DMS79 treated with DMSO at 0.1 percent for 48 hours (cell line): ENCODE measurements at regions not wholly inside any gene's neighbourhood (a gene's known extent, or its start where the extent isn't known, plus 50 kb on each side); places are given as distances from the start of the nearest gene placed in this dataset.

Experiments used
- DNase-seq: peaks from one replicate; lab custom pipeline; 2025; lab: John Stamatoyannopoulos, UW

GRCh38 chr2:128726911-128727310, 408.2 kb upstream of the HS6ST1 start:
- DNase-seq: no peak

GRCh38 chr2:128727404-128727803, 408.7 kb upstream of the HS6ST1 start:
- no peak for DNase-seq

DNA sequence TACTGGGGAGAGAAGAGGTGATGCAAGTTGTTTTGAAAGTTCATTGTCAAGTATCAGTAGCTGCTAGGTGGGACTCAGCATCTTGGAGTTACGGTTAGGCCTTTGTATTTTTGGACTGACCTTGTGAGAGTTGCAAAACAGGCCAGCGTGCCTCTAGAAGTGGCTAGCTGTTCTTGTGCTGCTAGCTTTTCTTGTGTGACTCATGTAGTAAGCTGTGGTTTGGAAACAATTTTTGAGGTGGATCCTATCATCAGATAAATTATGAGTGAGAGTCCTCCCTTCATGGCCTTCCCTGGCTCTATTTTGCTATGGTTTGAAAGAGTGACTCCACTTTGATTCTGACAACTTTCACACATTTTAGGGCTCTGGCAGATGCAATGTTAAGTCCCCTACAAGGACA, 409.2 kb upstream of the HS6ST1 start:
- DNase-seq: no peak

- DNase-seq: no peak
These were observed 410.4 kb upstream of the HS6ST1 start for GRCh38 chr2:128729051-128729450.

- DNase-seq: no peak
These were observed 413.5 kb upstream of the HS6ST1 start for GRCh38 chr2:128731994-128732650.

DNA sequence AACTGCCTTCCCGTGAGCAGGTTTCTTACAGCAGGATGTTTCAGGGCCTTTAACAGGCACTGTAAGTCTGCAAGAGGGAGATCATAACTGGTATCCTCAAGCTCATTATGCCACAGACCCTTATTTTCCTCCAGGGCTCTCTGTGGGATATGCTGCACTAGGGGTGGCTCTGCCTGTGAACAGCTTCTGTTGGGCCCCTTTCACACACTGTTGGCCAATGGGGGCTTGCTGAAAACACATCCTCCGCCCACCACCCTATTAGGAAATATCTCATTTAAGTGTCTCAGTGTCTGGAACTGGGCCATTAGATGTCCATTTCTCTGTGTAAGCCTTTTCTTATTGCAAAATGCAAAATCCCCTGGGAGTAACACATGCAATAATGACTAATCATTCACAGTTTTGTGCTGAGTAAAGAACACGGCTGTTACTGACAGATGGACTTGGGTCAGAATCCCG, 414.3 kb upstream of the HS6ST1 start:
- DNase-seq: no peak

DNA sequence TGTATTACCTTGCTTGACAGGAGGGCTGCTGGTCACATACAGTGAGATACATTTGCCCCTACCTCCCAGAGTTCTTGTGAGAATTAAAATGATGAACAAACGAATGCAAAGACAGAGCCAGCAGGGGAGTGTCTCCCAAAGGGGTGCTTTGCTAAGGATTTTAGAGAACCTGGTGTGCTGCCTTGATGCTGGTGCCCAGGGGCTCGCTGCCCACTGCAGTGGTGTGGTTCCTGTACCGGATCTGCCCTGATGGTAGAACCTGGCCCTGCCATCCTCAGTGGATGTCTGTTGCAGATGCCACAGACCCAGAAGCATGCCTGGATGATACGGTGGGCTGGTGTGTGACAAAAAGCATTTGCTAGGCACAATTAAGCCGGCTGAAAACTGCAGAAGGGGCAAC, 414.8 kb upstream of the HS6ST1 start:
- no peak for DNase-seq

DNA sequence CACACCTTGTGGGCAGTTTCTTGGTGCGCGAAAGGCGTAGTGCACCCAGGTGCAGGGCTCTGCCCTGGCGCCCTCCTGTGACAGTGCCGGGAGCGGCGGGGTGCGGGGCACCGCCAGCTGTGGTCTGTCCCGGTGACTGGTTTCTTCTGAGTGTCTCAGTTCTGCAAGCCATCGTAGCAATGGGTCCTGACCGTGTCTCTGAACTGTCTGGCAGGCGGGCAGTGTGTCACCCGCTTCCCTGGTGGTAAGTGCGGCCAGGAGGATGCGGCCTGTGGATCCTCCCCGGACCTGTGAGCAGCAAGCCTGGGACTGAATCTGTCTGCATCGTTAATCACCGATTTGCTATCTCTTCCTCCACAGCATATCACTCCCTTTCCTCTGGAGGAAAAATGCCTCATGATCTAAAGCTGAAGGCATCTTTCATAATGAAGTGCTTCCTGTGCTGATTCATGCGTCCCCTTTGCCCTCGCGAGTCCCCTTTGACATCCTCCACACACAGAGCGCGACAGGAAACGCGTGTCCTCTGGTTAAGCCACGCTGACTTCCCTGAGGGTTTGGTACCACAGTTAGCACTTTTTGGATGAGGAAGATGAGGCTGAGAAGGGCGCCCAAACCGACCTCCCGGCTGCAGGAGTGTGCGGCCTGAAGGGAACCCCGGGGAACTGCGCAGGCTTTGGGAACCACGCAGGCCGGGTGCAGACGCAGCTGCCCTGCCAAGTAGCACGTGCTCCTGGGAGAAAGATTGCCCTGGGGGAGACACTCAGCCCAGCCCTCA, 416.0 kb upstream of the HS6ST1 start:
- DNase-seq: no peak

DNA sequence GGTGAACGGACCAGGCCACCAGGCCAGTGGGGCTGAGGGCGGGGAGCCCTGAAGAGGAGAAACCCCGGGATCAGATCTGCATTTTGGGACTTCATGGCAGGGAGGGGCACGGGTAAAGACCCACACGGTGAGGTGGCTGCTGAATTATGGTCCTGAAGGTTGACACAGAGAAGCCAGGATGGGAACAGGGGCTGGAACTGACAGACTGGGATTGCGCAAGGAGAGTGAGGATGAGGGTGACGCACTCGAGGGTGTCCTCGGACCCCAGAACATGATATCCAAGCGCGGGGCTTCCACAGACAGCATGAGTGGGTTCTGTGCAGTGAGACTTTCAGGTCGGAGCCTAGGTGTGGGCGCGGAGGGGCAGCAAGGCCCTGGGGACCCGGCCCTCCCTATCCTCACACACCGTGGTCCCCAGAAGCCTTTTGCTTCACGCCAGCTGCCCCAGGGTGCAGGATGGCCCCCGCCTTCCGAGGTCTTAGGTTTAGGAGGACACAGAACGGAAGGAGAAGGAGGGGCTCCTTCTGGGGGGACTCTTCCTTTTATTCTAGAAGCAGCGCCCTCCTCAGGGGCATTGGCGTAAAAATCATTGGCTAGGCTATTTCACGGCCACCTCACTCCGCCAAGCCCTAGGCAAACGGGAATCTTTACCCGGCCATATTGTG, 416.8 kb upstream of the HS6ST1 start:
- no peak for DNase-seq

- no peak for DNase-seq
These were observed 417.5 kb upstream of the HS6ST1 start for GRCh38 chr2:128736046-128736688.

- DNase-seq: no peak
These were observed 418.2 kb upstream of the HS6ST1 start for GRCh38 chr2:128736689-128737545.

GRCh38 chr2:128737546-128737826, 418.8 kb upstream of the HS6ST1 start:
- DNase-seq: no peak

DNA sequence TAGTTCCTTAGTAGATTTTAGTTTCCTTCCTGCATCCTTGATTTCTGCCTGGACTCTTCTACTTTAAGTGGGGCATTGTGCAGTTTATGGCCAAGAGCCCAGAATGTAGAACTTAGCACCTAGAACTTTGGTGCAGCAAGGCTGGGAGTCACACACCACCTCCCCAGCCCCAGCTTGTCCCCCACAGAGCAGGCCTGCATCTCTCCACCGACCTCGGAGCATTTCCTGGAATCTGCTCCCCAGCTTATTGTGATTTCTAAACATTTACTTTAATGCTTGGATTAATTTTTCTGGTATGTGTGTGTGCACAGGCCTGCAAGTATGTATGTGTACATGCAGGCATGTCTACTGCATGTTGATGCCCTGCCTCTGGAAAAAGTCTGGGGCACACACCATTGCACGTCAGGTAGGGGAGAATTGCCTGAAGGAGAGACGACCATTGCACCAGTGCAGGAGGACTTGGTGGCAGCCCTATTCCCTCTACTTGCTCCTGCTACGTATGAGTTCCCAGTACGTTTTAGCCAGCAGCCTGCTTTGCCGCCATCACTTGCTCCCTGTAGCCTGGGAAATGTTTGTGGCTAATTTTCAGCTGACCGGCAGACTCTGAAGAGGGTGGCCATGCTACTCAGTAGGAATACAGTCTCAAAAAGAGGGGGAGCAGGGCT, 419.9 kb upstream of the HS6ST1 start:
- no peak for DNase-seq

- no peak for DNase-seq
These were observed 423.8 kb upstream of the HS6ST1 start for GRCh38 chr2:128742467-128742866.

GRCh38 chr2:128745946-128746345, 427.3 kb upstream of the HS6ST1 start:
- DNase-seq: no peak

DNA sequence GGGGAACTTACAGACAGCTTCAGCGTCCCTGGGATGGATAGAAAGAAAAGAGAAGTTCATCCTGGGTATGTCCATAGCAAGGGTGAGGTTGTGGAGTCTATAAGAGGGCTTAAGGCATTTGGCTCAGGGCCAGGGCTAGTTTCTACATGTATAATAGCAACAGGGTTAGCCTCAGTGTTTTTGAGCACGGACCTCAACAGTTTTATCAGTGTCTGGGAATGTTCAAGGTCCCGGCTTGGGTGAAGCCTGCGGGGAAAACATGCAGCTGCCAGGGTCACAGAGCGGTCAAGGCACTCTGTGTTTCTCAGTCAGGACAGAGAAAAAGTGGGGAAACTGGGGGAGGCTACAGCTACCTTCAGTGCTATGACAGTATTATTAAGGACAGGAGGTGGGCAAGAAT, 427.7 kb upstream of the HS6ST1 start:
- no peak for DNase-seq

DNA sequence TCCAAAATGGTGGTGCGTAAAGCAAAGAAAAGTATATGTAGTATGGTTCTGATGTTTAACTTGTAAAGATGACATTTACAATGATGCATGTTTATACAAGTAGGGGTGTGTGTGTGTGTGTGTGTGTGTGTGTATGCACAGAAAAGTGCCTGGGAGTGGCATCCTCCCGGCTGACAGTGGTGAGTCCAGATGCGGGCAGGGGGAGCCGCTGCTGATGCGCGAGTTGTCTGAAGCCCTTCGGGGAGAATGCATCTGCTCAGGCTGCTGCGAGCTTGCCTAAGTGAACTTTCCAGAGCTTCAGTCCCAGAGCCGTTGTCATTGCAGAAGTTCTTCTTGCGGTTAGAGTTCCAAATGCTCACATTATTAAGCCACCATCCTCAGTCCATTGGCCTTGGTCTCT, 429.7 kb upstream of the HS6ST1 start:
- no peak for DNase-seq

DNA sequence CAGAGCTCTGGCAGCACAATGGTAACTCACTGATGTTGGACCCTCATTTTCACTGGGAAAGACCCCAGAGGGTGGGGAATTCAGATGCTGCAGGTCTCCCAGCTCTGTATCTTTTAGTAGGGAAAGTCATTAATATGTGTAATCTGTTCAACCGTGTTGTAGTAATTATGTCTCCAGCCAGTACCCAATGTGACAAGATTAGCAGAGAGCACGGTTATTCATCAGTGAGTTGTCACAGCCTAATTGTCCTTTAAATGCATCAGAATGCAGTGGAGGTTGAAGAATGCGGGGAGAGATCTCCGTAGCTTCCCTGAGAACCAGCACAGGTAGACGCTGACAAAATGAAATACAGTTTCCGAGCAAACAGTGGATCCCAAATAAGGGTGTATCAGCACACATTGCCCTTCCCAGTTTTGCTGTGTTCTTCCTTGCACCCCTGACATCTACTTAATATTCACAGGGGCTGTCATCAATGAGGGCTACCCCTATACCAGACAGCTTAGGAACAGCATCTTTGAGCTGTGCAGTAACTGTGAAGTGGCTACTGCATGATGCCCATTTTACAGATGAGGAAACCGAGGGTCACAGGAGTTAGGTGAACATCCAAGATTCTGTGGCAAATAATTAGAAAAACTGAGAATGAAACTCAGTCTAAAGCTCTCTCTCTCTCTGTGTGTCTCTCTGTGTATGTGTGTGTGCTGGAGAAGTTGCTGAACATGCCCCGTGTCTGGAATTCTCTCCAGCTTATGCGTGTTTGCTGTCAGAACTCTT, 430.4 kb upstream of the HS6ST1 start:
- DNase-seq: no peak

DNA sequence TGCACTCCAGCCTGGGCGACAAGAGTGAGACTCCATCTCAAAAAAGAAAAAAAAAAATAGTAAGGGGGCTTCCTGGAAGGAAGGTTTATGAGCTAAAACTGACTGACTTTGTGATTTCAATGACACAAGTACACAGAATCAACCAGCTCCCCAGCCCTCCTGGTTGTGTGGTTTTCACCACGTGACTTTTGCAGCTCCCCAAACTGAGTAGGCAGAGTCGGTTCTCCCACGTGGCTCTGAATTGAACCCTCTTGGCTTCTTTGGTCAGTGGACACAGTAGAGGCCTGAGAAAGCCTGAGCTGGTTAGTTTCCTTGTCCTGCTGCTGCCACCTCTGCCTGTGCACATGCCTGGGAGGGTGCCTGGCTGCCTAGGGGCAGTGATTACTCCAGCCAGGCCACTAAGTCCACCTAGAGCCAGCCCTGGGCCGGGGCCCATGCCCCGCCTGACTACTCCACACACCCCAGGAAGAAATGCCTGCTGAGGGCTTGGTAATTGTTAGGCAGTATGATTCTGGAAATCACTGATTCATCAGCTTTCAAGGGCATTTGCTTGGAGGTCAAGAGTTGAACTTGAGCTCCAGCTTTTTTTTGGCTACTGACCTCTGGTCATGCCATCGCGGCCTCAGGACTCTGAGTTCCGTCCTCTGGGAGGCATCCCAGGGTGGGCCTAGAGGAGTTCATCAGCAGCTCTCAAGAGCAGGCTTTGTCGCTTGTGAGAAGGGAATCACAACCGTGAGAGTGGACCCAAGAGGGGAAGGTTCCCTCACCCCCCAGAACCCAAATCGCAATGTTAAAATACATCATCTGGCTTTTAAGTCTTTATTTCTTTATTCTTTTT, 431.9 kb upstream of the HS6ST1 start:
- no peak for DNase-seq

DNA sequence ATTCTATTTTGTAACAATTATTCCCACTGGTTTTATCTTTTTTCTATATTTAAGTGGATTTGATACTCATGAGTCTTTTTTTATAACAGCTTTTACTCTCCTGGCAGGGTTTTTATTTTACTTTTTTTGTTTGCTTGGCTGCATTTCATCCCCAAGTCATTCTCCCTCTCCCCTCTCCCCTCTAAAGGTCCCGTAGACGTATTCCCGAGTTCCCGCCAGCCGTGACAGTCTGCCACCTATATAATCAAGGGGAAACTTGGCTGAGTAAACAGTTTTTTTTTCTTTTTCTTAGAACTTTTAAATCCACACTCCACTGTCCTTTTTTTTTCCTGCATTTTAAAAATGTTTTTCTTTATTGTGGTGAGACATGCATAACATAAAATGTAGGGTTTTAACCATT, 433.1 kb upstream of the HS6ST1 start:
- DNase-seq: no peak
